ENCODE measurements at regions not wholly inside any gene's neighbourhood (a gene's known extent, or its start where the extent isn't known, plus 50 kb on each side); places are given as distances from the start of the nearest gene placed in this dataset.

DNA sequence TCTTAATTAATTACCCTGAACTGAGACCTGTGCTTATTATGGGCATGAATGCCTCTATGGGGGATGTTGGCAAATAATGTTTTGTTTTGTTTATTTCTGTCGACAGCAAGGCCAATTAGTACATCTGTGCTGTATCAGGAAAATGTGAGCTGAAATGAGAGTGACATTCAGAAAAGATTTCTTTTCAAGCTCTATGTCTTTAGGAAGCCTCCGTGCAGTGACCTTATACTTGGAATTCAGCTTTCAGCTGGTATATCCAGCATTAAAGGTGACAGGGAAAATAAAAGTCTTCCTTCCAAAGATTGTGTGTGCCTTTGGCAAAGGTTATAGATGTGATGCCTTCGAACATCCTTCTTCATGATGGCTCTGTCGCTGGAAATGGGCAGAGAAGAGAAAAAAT lies 1061.1 kb downstream of the SORCS3 start:
- no peak for DNase-seq

DNA sequence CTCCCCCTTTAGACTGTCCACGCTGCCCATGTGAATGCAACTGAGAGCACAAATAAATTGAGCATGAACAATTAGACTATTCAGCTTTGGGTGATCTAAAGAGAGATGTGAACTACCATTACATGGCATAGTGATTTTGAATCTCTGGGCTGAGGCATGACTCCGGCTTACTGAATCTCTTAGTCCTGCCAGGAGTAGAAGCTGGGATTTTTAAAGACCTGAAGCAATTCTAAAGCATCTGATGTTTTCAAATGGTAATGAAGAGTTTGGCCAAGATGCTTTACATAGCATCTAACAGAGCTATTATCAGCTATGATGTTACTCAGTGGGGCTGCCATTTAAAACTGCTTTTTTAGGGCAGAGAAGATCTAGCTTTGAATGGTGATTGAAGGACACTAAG lies 1059.1 kb downstream of the SORCS3 start:
- no peak for DNase-seq

DNA sequence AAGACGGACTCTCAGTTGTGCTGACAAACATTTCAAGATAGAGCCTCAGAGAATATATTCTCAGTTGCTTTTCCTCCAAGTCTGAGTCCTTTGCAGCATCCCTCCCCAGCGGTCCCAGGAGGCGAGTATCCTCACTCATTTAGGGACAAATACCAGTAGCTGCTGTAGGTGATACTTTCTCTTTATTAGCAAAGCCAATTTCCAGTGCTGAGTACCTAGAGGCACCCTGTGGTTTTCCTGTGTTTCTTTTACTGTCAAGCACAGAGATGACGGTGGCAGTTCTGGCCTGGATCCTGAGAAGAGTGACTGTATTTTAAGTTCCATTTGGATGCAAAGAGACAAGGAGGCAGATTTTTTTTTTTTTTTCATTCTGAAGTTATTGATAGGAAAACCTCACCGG lies 1058.4 kb downstream of the SORCS3 start:
- DNase-seq = no peak

DNA sequence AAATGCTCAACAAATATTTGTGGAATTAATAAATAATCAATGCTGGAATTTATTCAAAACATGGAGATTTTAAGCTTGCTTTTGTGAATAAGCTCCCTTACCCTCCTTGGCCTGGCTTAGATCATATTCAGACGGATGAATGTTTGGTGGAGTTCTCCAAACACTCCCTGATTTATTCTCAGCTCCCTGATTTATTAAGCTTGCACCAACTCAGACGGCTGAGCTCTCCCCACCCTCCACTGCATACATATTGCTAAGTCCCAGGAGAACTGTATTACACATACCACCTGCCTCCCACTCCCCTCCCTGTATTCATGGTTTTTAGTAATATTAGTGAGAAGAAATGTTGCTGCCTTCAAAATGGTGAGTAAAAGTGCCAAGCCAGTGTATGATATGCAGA lies 1057.5 kb downstream of the SORCS3 start:
- DNase-seq = no peak

DNA sequence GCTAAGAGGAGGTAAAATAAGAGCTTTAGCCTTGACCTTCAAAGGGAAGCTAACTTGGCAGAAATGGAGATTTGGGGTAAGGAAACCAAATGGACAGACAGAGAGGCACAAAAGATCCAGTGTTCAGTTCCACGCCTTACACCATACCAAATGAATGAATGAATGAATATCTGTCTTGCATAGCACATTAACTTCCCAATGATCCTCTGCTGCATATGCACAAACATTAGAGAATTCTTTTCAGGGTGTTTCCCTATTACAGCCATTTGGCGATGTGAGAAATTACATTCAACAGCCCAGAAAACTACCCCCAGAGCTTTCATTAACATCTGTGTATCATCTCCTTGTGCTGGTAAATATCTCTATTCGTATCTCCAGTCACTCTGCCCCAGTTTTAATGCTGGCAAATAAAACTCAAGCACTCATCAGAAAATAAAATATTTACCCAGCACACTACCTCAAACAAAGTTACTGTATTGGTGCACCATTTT lies 1056.2 kb downstream of the SORCS3 start:
- no peak for DNase-seq

DNA sequence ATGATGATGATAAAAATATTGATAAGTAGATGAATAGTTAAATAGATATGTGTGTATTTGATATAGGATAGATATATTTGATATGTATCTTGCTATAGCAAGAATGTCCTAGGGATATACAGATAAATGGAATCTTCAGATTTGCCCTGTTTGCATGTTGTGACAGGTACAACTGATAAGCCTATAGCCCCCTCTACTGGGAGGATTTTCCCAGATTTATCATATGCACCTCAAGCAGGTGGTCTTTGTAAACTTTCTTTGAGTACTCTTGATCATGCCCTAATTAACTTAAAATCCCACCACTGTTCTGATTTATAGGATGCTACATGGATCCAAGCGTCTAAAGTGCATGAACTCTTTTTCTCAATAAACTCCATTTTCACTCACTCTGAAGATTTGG lies 1050.7 kb downstream of the SORCS3 start:
- peak; percentile 2 for DNase-seq

DNA sequence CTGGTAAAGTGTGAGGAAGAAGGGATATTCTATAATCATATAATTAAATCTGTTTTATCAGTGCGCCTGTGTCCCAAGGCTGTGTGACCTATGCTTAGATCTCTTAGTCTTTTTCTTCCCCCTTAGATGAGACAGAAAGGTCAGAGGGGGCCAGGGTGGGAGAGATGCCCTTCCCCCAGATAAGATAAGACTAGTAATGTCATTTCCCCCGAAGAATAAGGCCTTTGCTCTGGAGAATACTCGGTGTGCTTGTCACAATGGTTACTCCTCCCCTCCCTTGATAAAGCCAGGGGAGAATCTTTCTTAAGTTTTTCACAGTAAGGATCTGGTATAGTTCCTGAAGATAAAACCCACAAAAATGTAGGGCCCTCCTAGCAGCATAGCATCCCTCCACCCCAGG lies 1041.8 kb downstream of the SORCS3 start:
- DNase-seq = no peak

DNA sequence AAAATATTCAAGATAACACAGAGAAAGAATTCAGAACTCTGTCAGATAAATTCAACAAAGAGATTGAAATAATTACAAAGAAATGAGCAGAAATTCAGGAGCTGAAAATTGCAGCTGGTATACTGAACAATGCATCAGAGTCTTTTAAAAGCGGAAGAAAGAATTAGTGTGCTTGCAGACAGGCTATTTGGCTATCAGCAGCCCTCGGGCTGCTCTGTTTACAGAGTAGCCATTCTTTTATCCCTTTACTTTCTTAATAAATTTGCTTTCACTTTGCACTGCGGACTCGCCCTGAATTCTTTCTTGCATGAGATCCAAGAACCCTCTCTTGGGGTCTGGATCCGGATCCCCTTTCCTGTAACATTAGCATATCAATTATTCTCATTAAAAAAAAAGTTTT lies 1040.0 kb downstream of the SORCS3 start:
- DNase-seq = no peak

DNA sequence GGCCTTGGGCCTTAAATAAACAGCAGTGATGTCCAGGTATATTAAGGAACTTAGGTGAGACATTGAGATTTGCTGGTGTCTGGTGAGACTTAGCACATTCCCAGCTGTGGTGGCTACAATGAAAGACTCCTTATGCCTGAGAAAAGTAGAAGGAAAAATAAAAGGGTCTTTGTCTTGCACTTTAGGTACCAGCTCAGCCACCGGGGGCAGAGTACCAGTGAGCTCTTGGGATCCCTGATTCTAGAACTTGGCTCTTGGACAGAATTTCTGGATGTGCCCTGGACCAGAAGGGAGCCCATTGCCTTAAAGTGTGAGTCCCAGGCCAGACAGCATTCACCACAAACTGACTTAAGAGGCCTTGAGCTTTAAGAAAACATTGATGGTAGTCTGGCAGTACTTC lies 1038.7 kb downstream of the SORCS3 start:
- no peak for DNase-seq

DNA sequence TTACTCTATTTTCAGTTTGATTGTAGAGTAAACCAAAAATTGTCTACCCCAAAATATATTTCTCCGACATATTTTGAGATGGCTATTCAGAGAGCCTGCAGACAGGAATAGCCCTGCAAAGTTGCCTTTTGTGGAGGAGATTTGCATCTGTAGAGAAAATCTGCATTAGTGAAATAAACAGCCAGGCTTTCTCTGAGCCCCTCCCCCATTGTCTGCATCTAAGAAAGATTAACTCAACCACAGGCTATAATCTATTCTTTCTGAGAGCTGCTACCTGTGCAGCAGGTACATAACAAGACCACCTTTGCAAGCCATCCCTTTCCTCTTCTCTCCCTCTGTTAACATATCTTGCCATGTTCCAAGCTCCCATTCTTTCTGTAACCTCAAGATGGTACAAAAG lies 1034.2 kb downstream of the SORCS3 start:
- no peak for DNase-seq

DNA sequence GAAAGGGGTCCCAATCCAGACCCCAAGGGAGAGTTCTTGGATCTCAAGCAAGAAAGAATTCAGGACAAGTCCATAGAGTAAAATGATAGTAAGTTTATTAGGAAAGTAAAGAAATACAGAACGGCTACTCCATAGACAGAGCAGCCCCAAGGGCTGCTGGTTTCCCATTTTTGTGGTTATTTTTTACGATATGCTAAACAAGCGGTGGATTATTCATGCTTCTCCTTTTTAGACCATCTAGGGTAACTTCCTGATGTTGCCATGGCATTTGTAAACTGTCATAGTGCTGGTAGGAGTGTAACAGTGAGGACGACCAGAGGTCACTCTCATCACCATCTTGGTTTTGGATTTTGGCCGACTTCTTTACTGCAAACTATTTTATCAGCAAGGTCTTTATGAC lies 1033.4 kb downstream of the SORCS3 start:
- DNase-seq = no peak

DNA sequence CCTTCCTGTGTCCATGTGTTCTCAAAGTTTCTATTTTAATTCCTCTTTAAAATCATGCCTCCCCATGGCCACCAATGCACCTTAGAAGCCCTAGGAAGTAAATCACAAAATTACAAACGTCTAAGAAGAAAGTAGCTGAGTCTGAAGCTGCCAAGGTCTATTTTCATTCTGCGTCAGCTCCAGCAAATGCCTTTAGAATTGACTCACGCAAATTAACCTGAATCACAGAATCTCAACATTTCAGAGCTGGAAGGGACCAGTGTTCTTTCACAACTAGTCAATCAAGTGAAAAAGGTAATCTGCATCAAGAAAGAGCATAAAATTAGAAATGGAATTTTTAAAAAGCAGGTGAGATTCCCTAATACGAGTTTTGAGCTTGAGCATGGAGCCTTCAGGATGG lies 1017.6 kb downstream of the SORCS3 start:
- no peak for DNase-seq

DNA sequence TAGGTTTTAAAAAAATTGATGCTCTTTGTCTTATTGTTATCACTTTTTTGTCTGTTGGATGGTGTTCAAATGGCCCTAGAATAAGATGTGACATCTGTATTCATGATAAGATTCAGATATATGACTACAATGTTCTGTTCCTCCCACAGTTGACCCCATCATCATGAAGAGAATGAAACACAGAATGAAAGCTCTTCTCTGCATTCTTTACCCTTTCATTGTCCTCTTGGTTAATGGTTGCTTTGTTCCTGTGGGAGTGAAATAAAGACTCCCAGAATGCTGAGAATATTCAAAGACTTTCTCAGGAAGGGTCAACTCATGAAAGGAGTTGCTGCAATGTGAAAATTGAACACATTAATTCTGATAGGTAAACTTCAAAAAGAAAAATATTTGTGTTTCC lies 1015.8 kb downstream of the SORCS3 start:
- no peak for DNase-seq

DNA sequence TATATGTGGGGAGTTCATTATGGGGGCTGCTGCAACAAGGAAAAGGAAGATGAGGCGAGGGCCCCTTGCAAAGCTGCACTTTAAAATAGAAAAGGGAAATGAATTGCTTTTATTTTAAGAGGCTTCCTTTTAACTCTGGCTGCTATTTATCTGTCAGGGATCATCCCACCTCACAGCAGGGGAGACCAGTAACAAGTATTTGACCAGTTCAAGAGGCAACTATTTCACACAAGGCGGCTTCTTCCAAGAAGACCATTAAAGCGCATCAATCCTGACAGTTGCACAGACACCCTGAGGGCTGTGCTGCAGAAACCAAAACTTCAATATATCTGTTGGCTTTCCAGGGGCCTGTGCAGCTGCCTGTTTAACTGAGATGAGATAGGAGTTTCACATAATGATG lies 1009.2 kb downstream of the SORCS3 start:
- DNase-seq = no peak

DNA sequence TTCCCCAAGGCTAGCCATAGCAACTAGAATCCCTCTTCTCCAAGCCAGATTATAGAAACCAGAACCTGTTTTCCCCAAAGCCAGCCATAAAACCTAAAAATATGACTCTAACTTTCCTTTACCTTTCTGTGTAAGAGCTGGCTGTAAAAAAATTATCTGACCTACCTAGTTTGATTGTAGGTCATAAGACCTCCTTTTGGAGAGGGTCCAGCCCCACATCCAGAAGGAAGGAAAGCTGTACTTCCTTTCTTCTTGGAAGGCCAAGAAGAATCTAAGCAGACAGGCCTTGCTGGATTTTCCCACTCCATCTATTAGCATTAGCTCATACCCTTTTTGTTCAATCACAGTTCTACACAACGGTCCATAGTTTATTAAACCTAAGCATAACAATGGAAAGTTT lies 1006.3 kb downstream of the SORCS3 start:
- DNase-seq = no peak

DNA sequence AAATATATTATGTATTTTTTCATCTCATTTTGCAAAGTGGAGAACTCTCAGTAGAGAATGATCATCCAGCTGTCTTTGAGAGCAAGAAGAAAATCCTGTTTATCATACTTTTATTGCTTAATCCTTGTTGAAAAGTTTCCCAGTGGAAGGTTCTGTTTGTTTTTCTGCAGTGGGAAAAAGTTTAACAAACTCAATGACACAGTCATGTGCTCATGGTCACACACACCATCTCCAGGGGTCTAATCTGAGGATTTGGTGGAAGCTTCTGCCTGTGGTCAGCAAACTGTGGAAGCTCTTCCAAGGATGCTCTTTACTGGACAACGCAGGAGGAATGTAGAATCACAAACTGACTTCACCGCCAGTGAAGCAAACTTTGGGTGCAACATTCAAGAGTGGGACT lies 1003.9 kb downstream of the SORCS3 start:
- no peak for DNase-seq

DNA sequence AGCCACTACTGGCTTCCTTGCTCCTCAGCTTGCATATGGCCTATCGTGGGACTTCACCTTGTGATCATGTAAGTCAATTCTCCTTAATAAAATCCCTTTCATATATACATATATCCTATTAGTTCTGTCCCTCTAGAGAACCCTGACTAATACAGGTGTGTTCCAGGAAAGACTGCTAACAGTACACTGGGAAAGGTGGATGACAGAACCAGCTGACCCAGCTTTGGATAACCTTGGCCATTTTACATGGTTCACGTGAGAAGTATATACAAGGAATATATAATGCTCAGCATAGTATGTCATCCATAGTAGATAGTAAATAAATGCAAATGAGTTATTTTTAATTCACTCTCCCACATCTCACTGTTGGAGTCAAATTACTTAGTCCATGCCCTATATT lies 1003.5 kb downstream of the SORCS3 start:
- no peak for DNase-seq

DNA sequence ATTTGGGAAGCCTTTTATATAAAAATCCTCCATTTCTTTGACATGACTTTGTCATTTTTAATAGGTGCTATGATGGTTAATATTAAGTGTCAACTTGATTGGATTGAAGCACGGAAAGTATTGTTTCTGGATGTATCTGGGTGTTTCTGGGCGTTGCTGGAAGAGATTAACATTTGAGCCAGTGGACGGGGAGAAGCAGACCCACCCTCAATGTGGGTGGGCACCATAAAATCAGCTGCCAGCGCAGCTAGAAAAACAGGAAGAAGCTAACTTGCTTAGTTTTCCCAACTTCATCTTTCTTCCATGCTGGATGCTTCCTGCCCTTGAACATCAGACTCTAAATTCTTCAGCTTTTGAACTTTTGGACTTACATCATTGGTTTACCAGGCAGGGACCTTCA lies 1003.0 kb downstream of the SORCS3 start:
- DNase-seq = no peak

DNA sequence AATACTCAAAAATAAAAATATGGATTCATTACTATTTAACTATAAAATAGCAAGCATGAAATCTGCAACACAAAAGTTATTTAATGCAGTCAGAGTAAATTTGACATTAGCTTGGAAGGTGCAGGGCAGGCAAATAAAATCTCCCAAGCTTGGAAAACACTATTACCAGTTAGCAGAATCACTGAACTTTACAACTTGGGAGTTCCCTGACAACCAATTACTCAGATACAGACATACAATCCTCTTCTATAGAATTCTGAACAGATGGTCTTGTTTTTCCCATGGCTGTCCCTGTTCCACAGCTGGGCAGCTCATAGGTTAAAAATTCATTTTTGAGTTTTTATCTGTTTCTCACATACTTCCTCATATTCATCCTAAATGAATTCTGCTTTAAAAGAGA lies 1002.6 kb downstream of the SORCS3 start:
- no peak for DNase-seq

DNA sequence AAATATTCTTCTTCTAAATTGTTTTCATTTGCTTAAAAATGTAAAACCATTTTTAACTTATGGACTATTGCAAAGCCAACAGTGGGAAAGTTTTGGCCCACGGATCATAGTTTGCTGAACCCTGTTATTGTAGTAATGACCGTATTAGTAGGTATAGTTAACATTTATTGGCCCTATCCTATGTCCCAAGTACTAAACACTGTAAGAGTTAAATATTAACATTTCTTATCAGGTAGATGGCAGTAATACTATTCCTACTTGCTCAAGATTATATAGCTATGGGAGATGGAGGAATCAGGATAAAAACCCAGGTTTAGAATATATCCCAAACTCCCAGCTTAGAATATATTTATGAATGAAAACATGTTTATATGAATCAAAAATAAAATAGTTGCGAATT lies 993.2 kb downstream of the SORCS3 start:
- no peak for DNase-seq

DNA sequence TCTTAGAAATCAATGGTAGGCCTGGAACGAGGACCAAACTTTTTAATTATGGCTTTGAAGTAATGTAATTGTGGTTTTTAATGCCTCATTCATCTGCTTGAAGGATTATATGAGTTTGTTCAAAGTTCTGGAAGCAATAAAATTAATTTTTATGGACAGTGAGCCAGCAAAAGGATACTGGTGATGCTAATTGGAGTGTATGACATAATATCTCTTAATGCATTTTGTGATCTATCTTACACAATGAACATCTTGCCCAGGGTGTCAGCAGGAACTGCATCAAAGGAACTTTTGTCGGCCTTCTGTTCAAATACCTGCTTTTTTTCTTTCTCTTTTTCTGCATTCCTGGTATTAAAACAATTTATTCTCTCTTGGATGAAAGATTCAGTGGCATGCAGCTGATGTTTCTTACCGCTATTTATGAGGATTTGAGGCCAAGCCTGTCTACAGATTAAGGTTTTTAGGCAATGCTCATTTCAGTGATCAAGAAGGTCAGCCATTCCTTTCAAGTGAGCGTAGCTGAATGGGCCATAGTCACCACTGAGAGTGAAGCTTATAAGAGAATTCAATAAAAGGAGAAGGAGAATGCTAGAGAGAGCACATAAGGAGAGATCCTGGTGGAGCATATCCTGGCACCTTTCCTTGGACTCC lies 974.8 kb downstream of the SORCS3 start:
- no peak for DNase-seq

DNA sequence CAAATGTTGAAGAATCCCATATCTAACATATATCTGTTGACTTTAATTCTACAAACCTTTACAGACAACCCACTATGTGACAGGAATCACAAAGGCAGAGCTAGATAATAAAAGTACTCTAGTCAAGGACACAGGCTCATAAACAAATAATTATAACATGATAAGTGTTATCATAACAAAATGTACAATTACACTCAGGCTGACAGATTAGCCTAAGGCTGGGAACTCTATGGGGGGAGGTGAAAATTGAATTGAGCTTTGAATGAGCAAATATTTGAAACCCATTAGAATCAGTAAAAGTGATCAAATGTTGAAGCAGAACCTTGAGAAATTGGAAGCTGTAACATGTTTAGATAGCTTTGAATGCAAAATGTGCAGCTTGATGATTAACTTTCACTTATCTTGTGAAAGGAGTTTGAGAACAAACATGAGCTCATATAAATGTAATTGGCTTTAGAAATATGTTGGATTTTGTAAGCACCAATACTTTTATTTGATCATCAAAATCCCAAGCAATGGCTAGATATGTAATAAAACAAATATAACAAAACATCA lies 970.2 kb downstream of the SORCS3 start:
- no peak for DNase-seq

DNA sequence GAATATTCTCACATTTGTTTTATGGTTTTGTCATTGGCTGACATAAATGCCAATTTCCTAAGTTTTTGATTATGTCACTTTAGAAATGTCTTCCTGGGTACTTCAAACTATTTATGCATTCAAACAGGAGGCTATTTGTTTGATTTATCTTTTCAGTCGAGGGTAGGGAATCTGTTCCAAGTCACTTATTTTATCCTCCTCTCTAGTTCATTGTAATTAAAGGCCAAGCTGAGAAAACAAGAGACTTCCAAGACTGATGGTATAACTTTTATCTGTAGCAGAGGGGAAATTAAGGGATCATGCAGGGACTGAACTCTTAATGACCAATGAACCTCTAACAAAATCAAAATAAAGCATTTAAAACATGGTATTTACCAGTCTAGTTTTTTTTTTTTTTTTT lies 968.4 kb downstream of the SORCS3 start:
- no peak for DNase-seq

DNA sequence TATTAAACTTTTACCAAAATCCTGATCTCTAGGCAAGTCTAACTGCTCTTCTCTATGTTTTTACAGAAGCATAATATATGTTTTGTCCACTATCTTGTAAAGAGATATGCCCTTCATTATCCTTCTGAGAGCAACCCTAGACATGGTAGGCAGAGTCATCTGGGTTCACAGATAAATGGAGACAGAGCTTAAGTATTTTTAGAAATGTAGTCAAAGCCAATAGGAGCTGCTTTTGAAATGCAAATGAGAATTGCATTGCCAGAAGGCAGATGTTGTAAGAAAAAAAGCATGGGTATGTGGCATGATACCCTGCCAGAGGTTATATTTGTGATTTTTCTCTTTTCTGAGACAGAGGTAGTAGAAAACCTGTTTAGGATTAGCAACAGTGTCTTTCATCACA lies 964.8 kb downstream of the SORCS3 start:
- no peak for DNase-seq

DNA sequence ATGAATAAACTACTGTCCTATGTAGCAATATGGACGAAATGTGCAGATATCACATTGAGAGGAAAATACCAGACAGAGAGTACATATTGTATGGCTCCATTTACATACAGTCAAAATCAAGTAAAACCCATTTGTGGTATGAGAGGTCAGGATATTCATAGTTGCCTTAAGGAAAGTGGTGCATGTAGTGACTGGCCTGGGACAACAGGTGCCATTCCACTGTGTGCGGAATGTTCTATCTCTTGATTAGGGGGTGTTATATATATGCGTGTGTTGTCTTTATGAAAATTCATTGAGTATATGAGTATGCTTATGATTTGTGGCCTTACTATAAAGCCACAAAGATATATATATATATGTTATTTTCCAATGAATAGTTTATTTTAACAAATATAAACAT lies 964.0 kb downstream of the SORCS3 start:
- no peak for DNase-seq

Measured in activated CD4-positive, alpha-beta T cell treated with anti-CD3 and anti-CD28 coated beads, Interleukin-2, amount 50 U/mL, for 16 hours (primary cell).